Inferior parietal cortex (tissue), 1 donor: ENCODE measurements at regions not wholly inside any gene's neighbourhood (a gene's known extent, or its start where the extent isn't known, plus 50 kb on each side); places are given as distances from the start of the nearest gene placed in this dataset.

Experiments used
- DNase-seq: peaks from one replicate; pipeline ENCODE4 v3.0.0-alpha.2; 2016; ENCODE audit errors: extremely low spot score

- no peak for DNase-seq
These were observed 774.7 kb upstream of the TSPY4 start for GRCh38 chrY:8562456-8563090.

GRCh38 chrY:8564421-8564820, 772.8 kb upstream of the TSPY4 start:
- DNase-seq: no peak

GRCh38 chrY:8566198-8566597, 771.1 kb upstream of the TSPY4 start:
- no peak for DNase-seq

- no peak for DNase-seq
These were observed 766.9 kb upstream of the TSPY4 start for GRCh38 chrY:8570384-8570783.

DNA sequence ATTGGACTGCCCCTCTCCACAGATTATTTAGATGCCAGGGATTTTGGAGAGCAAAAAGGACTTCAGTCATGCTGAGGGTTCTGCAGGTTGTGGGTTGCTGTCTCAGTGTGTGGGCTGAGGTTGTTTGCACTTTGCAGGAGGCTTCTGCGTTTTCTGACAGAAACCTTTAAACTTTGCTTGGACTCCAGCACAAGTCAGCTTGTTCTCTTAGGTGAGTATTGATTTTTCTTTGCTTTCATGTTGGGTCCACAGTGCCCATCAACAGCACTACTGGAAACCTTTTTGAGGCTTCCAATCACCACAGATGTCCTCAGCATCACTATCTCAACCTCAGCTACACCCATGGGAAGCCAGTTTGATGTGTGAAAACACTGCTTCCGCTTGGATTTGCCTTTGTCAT, 764.3 kb upstream of the TSPY4 start:
- DNase-seq: no peak

GRCh38 chrY:8582277-8582850, 754.9 kb upstream of the TSPY4 start:
- peak; percentile 66 for DNase-seq

GRCh38 chrY:8583191-8583590, 754.1 kb upstream of the TSPY4 start:
- peak; percentile 50 for DNase-seq

- DNase-seq: no peak
These were observed 746.6 kb upstream of the TSPY4 start for GRCh38 chrY:8590641-8591040.

DNA sequence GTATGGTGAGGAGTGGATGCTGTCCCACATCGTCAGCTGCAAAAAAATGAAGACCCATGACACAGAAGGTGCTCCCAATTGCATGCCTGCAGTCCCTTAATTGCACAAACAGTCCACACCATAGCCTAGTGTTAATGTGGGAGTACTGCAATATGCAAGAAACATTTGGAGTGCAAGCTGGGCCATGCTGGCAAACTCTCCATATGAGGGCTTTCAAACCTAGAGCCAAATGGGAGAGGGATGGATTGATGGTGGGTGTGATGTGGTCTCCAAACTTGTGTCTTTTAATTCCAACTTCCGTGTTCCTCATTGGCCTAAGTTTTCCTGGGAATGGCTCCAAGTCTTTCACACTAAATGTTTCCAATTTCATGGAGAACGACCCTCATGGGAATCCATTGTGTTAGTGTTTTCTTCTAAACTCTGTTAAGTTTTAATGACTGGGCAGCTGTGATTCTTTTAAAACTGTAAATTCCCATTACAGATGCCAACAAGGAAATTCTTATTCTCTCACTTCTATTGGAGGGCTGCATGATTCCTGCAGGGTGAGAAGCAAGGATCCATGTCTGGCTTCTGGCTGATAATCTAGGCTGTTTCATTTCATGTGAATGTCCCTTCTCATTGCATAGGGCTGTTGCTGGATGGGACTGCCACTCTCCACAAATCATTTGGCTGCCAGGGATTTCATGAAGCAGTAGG, 745.3 kb upstream of the TSPY4 start:
- no peak for DNase-seq

DNA sequence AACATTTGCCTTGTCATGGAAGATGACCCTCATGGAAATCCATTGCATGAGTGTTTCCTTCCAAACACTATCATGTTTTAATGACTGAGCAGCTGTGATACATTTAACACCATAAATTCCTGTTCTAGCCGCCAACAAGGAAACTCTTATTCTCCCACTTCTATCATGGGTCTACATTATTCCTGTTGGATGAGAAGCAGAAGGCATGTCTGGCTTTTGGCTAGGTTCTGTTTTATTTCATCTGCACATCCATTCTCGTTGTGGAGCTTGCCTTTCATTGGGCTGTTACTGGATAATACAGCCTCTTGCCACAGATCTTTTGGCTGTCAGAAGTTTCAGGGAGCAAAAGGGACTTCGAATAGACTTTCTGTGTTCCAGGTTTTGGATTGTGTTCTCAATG, 742.6 kb upstream of the TSPY4 start:
- DNase-seq: no peak

GRCh38 chrY:8599141-8599540, 738.1 kb upstream of the TSPY4 start:
- no peak for DNase-seq

DNA sequence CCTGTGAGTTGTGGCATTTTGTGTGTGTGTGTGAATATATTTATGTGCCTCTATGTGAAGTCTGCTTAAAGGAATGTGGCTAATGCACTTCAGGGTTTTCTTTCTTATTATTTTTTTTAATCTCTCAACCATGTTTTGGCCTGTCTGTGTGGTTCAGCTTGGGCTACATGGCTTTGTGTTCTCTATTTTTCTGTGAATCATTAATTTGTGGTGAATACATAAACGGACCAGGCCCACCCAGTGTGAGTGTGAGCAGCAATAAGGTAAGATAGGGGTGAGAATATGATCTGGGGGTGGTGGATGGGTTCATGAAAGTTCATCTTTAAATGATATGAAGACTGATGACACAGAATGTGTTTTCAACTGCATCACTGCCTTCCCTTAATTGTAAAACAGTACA, 726.6 kb upstream of the TSPY4 start:
- no peak for DNase-seq

- no peak for DNase-seq
These were observed 725.4 kb upstream of the TSPY4 start for GRCh38 chrY:8611815-8612214.

GRCh38 chrY:8618302-8618701, 719.0 kb upstream of the TSPY4 start:
- no peak for DNase-seq

- no peak for DNase-seq
These were observed 715.1 kb upstream of the TSPY4 start for GRCh38 chrY:8622156-8622555.

DNA sequence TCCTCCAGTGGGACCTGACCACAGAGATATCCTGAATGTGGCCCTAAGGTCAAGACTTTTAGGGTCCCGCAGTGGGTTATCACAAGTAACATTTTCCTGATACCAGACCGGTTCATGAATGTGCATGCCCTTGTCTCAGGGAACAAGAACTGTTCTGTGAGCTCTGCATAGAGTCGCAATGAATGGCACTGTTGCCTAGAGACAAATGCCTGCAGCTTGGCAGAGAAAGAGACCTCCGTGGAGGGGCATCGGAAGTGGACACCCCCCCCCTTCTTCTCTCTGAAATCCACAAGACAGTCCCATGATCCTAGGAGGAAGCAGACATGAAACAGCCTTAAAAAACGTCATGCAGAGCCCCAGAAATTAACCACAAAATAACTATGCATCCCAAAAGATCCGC, 714.4 kb upstream of the TSPY4 start:
- peak; percentile 7 for DNase-seq

- DNase-seq: no peak
These were observed 707.6 kb upstream of the TSPY4 start for GRCh38 chrY:8629636-8630035.

DNA sequence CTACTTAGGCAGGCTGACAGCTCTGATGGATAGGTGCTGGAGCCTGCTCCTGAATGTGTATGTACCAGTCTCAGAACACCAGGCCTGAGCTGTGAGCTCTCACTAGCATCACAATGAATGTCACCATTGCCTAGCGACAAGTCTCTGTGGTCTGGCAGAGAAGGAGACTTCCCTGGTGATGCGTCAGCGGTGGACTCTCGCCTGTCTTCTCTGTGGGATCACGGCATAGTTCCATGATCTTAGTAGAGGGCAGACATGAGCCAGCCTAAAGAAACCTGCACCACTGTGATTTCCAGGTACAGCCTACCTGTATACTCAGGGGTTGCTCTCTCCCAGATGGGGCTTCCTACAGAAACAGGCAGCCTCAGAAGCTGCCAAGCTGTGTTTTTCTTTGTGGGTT, 699.2 kb upstream of the TSPY4 start:
- DNase-seq: no peak

DNA sequence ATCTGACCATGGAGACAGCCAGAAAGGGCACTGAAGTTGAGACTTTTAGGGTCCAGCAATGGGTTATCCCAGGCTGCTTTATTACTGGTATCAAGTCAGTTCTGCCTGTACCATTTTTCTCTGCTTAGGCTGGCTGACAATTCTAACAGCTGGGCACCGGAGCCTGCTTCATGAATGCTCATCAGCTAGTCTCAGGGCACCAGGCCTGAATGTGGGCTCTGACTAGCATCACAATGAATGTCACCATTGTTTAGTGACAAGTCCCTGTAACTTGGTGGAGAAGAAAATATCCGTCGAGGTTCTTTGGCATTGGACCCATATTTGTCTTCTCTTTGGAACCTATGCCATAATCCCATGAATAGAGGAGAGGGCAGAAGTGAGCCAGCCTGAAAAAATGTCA, 692.3 kb upstream of the TSPY4 start:
- peak; percentile 38 for DNase-seq

GRCh38 chrY:8652445-8652844, 684.8 kb upstream of the TSPY4 start:
- DNase-seq: no peak

GRCh38 chrY:8655017-8655416, 682.2 kb upstream of the TSPY4 start:
- no peak for DNase-seq

- DNase-seq: no peak
These were observed 681.2 kb upstream of the TSPY4 start for GRCh38 chrY:8656101-8656500.

GRCh38 chrY:8656515-8656914, 680.7 kb upstream of the TSPY4 start:
- DNase-seq: no peak
